DND-41 (cell line): ENCODE measurements at regions not wholly inside any gene's neighbourhood (a gene's known extent, or its start where the extent isn't known, plus 50 kb on each side); places are given as distances from the start of the nearest gene placed in this dataset.

Source experiments
- CTCF ChIP-seq: IDR thresholded peaks from 2 replicates; pipeline ENCODE4 v1.5.1; 2012; ENCODE audit warnings: borderline replicate concordance, low read length, moderate library complexity, mild to moderate bottlenecking; ENCODE audit not compliant: poor library complexity, severe bottlenecking; ENCODE audit errors: extremely low read depth
- EZH2 ChIP-seq: IDR thresholded peaks from 3 replicates; pipeline ENCODE4 v1.6.1; 2012; ENCODE audit warnings: borderline replicate concordance, low read depth, mild to moderate bottlenecking, moderate library complexity, low read length, inconsistent platforms; ENCODE audit not compliant: severe bottlenecking

DNA sequence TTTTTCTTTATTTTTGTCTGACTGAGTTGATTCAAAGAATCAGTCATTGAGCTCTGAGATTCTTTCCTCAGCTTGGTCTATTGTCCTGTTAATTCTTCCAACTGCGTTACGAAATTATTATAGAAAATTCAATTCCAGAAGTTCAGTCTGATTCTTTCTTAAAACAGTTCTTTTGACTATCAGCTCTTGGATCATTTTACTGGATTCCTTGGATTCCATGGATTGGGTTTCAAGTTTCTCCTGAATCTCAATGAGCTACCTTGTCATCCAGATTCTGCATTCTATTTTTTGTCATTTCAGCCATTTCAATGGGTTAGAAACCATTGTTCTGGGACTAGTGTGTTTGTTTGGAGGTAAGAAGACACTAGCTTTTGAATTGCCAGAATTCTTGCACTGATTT, 169.3 kb downstream of the PCDH20 start:
- TF ChIP-seq CTCF (no peak), EZH2 (no peak)
